Stimulated activated CD4-positive, alpha-beta T cell treated with anti-CD3 and anti-CD28 coated beads, Interleukin-2, amount 100 ng/mL, for 48 hours (primary cell): ENCODE measurements at regions not wholly inside any gene's neighbourhood (a gene's known extent, or its start where the extent isn't known, plus 50 kb on each side); places are given as distances from the start of the nearest gene placed in this dataset.
A peak's percentile ranks its signal among the peaks of the same experiment; 100 is the strongest.
"Not testable (repeated sequence)": the region's sequence is repeated elsewhere in the genome, so short reads cannot be mapped to it uniquely, and the experiment has no call there.

Source experiments
- DNase-seq, 2 donors: peaks; one replicate each; pipeline ENCODE4 v3.0.0-alpha.2; 2020

- DNase-seq, result no peak
These were observed 245.9 kb upstream of the IRF2BP2 start for GRCh38 chr1:234855851-234856250.

- DNase-seq, result no peak
These were observed 244.7 kb upstream of the IRF2BP2 start for GRCh38 chr1:234854645-234855039.

- DNase-seq, result no peak
These were observed 244.1 kb upstream of the IRF2BP2 start for GRCh38 chr1:234853906-234854644.

GRCh38 chr1:234852659-234853058 lies 242.7 kb upstream of the IRF2BP2 start:
- DNase-seq, result no peak

- DNase-seq, result no peak
These were observed 241.8 kb upstream of the IRF2BP2 start for GRCh38 chr1:234851450-234852438.

- DNase-seq, result no peak
These were observed 239.9 kb upstream of the IRF2BP2 start for GRCh38 chr1:234849832-234850231.

GRCh38 chr1:234848972-234849649 lies 239.1 kb upstream of the IRF2BP2 start:
- DNase-seq, result no peak

- not testable (repeated sequence) for DNase-seq
These were observed 236.8 kb upstream of the IRF2BP2 start for GRCh38 chr1:234846813-234847212.

- no peak for DNase-seq
These were observed 235.9 kb upstream of the IRF2BP2 start for GRCh38 chr1:234845836-234846235.

GRCh38 chr1:234845097-234845660 lies 235.2 kb upstream of the IRF2BP2 start:
- DNase-seq, result no peak

- DNase-seq, result no peak
These were observed 234.6 kb upstream of the IRF2BP2 start for GRCh38 chr1:234844479-234845031.

- DNase-seq, result no peak
These were observed 234.0 kb upstream of the IRF2BP2 start for GRCh38 chr1:234843946-234844345.

- peak; percentile 63 to 75 for DNase-seq
These were observed 233.0 kb upstream of the IRF2BP2 start for GRCh38 chr1:234842726-234843641.

GRCh38 chr1:234841710-234842231 lies 231.8 kb upstream of the IRF2BP2 start:
- no peak for DNase-seq

- no peak for DNase-seq
These were observed 231.3 kb upstream of the IRF2BP2 start for GRCh38 chr1:234841281-234841680.

- no peak for DNase-seq
These were observed 230.9 kb upstream of the IRF2BP2 start for GRCh38 chr1:234840843-234841242.

- no peak for DNase-seq
These were observed 230.3 kb upstream of the IRF2BP2 start for GRCh38 chr1:234840253-234840652.

- DNase-seq, result no peak
These were observed 229.7 kb upstream of the IRF2BP2 start for GRCh38 chr1:234839663-234840062.

GRCh38 chr1:234838820-234839219 lies 228.8 kb upstream of the IRF2BP2 start:
- no peak for DNase-seq

- no peak for DNase-seq
These were observed 228.2 kb upstream of the IRF2BP2 start for GRCh38 chr1:234838182-234838581.

GRCh38 chr1:234837713-234838112 lies 227.7 kb upstream of the IRF2BP2 start:
- no peak for DNase-seq
